H1 (cell line): ENCODE measurements at regions not wholly inside any gene's neighbourhood (a gene's known extent, or its start where the extent isn't known, plus 50 kb on each side); places are given as distances from the start of the nearest gene placed in this dataset.

Source experiments
- ASH2L ChIP-seq: fragments of 200-600, 300-600 bp; sonication (generic); IDR thresholded peaks from one replicate; pipeline ENCODE4 v1.7.1; 2017; ENCODE audit warnings: low read length
- FOSL1 ChIP-seq: IDR thresholded peaks from 2 replicates; pipeline ENCODE4 v1.6.1; 2011; ENCODE audit warnings: mild to moderate bottlenecking, low read depth, low read length, moderate library complexity; ENCODE audit not compliant: insufficient read depth
- JUN ChIP-seq: IDR thresholded peaks from 2 replicates; pipeline ENCODE4 v1.6.1; 2011; ENCODE audit warnings: low read depth, mild to moderate bottlenecking, improper control_type of control experiment, low read length
- POLR2AphosphoS5 ChIP-seq: IDR thresholded peaks from 2 replicates; pipeline ENCODE4 v1.6.1; 2011; ENCODE audit warnings: low read depth, low read length
- TCF12 ChIP-seq: IDR thresholded peaks from 2 replicates; pipeline ENCODE4 v1.6.1; 2011; ENCODE audit warnings: low read depth, mild to moderate bottlenecking, low read length
- TF ChIP-seq, protein P1 (sequence below): IDR thresholded peaks from 2 replicates; pipeline ENCODE4 v1.6.1; 2012; ENCODE audit warnings: low read length, inconsistent platforms

DNA sequence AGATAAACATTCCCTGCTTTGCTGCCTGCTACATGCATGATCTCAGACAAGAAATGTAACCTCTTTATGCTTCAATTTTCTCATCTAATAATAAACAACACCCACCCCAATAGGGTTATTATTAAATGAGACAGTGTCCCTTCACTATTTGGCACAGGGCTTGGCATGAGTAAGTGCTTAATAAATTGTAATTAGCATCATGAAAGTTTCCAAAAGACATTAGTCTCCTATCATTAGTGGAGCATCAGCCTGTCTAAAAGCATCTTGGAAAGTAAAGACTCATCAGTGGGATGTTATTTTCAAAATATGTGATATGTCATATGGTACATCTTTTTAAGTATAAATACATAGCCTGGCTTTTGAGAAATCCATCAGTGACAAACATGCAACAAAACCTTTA lies 275.0 kb downstream of the ZEB2 start (continued):
- TF ChIP-seq POLR2AphosphoS5: no peak
- no peak for TF ChIP-seq FOSL1
- TF ChIP-seq, protein P1, sequence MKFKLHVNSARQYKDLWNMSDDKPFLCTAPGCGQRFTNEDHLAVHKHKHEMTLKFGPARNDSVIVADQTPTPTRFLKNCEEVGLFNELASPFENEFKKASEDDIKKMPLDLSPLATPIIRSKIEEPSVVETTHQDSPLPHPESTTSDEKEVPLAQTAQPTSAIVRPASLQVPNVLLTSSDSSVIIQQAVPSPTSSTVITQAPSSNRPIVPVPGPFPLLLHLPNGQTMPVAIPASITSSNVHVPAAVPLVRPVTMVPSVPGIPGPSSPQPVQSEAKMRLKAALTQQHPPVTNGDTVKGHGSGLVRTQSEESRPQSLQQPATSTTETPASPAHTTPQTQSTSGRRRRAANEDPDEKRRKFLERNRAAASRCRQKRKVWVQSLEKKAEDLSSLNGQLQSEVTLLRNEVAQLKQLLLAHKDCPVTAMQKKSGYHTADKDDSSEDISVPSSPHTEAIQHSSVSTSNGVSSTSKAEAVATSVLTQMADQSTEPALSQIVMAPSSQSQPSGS: no peak
- TF ChIP-seq ASH2L: no peak
- no peak for TF ChIP-seq TCF12
- TF ChIP-seq JUN: no peak
